ENCODE measurements at regions not wholly inside any gene's neighbourhood (a gene's known extent, or its start where the extent isn't known, plus 50 kb on each side); places are given as distances from the start of the nearest gene placed in this dataset.
"Not testable (repeated sequence)": the region's sequence is repeated elsewhere in the genome, so short reads cannot be mapped to it uniquely, and the experiment has no call there.

- intact Hi-C loops (cut with DNase I); H3K27ac ChIP-seq; FAIRE-seq; DNase-seq; H3K27me3 ChIP-seq; H3K4me3 ChIP-seq; H3K4me1 ChIP-seq; H3K36me3 ChIP-seq; H3K9me3 ChIP-seq; ATAC-seq: not testable (repeated sequence)
- WGBS, 2 donors: 77 to 88% methylated on average over 2 of the region's 3 CpGs
These were observed 261.8 kb downstream of the BCL2L11 start for GRCh38 chr2:111382507-111382906.

GRCh38 chr2:111383311-111383710 lies 262.6 kb downstream of the BCL2L11 start:
- not testable (repeated sequence) for ATAC-seq

GRCh38 chr2:111385226-111385957 lies 264.7 kb downstream of the BCL2L11 start:
- 89 to 90% methylated on average over 5 to 6 of the region's 8 CpGs for WGBS, 2 donors
- H3K4me3 ChIP-seq; H3K4me1 ChIP-seq; H3K27me3 ChIP-seq; H3K27ac ChIP-seq; DNase-seq; H3K36me3 ChIP-seq; H3K9me3 ChIP-seq; ATAC-seq; FAIRE-seq; intact Hi-C loops (cut with DNase I): not testable (repeated sequence)

More at GRCh38 chr2:111383311-111383710, 262.6 kb downstream of the BCL2L11 start:
- H3K4me3 ChIP-seq; H3K4me1 ChIP-seq; H3K27ac ChIP-seq; H3K9me3 ChIP-seq; intact Hi-C loops (cut with DNase I); H3K36me3 ChIP-seq; H3K27me3 ChIP-seq; FAIRE-seq; DNase-seq: not testable (repeated sequence)
- WGBS, 2 donors: 84 to 94% methylated on average over 10 of the region's 12 CpGs

GRCh38 chr2:111390605-111391004 lies 269.9 kb downstream of the BCL2L11 start:
- H3K4me1 ChIP-seq; intact Hi-C loops (cut with DNase I); ATAC-seq; H3K9me3 ChIP-seq; H3K27ac ChIP-seq; H3K4me3 ChIP-seq; FAIRE-seq; H3K27me3 ChIP-seq; DNase-seq; H3K36me3 ChIP-seq: not testable (repeated sequence)
- 94 to 100% methylated on average over 1 of the region's 2 CpGs for WGBS, 2 donors

GRCh38 chr2:111395350-111396128 lies 274.8 kb downstream of the BCL2L11 start:
- not testable (repeated sequence) for FAIRE-seq
- WGBS, 2 donors: 63 to 67% methylated on average over 6 of the region's 10 CpGs

GRCh38 chr2:111400598-111401253 lies 280.0 kb downstream of the BCL2L11 start:
- H3K27me3 ChIP-seq; ATAC-seq; H3K36me3 ChIP-seq; H3K4me3 ChIP-seq; FAIRE-seq; intact Hi-C loops (cut with DNase I); H3K4me1 ChIP-seq; H3K9me3 ChIP-seq; DNase-seq; H3K27ac ChIP-seq: not testable (repeated sequence)
- WGBS, 2 donors: 81 to 88% methylated on average over 3 of the region's 3 CpGs

More at GRCh38 chr2:111395350-111396128, 274.8 kb downstream of the BCL2L11 start:
- H3K36me3 ChIP-seq; H3K27me3 ChIP-seq; intact Hi-C loops (cut with DNase I); H3K4me3 ChIP-seq; H3K4me1 ChIP-seq; H3K27ac ChIP-seq; H3K9me3 ChIP-seq: not testable (repeated sequence)
- ATAC-seq (peak in 1 of 4 donors; percentile 79), DNase-seq (peak in 1 of 6 donors; percentile 29)

GRCh38 chr2:111401270-111402140 lies 280.8 kb downstream of the BCL2L11 start:
- DNase-seq; H3K4me1 ChIP-seq; H3K27me3 ChIP-seq; intact Hi-C loops (cut with DNase I); H3K36me3 ChIP-seq; H3K4me3 ChIP-seq; H3K9me3 ChIP-seq; ATAC-seq; H3K27ac ChIP-seq; FAIRE-seq: not testable (repeated sequence)
- 88 to 94% methylated on average over 3 of the region's 8 CpGs for WGBS, 2 donors

- H3K4me1 ChIP-seq; H3K36me3 ChIP-seq; FAIRE-seq; H3K9me3 ChIP-seq; ATAC-seq; DNase-seq; H3K27me3 ChIP-seq; intact Hi-C loops (cut with DNase I); H3K27ac ChIP-seq; H3K4me3 ChIP-seq: not testable (repeated sequence)
These were observed 281.7 kb downstream of the BCL2L11 start for GRCh38 chr2:111402450-111402849.

GRCh38 chr2:111403287-111403686 lies 282.6 kb downstream of the BCL2L11 start:
- H3K4me3 ChIP-seq; H3K36me3 ChIP-seq; H3K9me3 ChIP-seq; ATAC-seq; DNase-seq; H3K27me3 ChIP-seq; H3K27ac ChIP-seq; H3K4me1 ChIP-seq; intact Hi-C loops (cut with DNase I); FAIRE-seq: not testable (repeated sequence)
- WGBS, 2 donors: 72 to 76% methylated on average over 2 of the region's 2 CpGs

- not testable (repeated sequence) for FAIRE-seq, H3K9me3 ChIP-seq
These were observed 285.9 kb downstream of the BCL2L11 start for GRCh38 chr2:111406616-111407015.

GRCh38 chr2:111407632-111408194 lies 287.0 kb downstream of the BCL2L11 start:
- FAIRE-seq; H3K27me3 ChIP-seq; H3K27ac ChIP-seq; H3K9me3 ChIP-seq; H3K4me3 ChIP-seq; H3K36me3 ChIP-seq; DNase-seq; H3K4me1 ChIP-seq; intact Hi-C loops (cut with DNase I): not testable (repeated sequence)
- peak in 1 of 4 donors; percentile 21 for ATAC-seq
- 35 to 80% methylated on average over 1 of the region's 11 CpGs for WGBS, 2 donors

More at GRCh38 chr2:111406616-111407015, 285.9 kb downstream of the BCL2L11 start:
- H3K27ac ChIP-seq; H3K36me3 ChIP-seq; H3K4me1 ChIP-seq; DNase-seq; H3K4me3 ChIP-seq; H3K27me3 ChIP-seq; ATAC-seq; intact Hi-C loops (cut with DNase I): not testable (repeated sequence)
- no CpG with 5 or more reads among the region's 1 CpG for WGBS, 2 donors
